PC-3 (cell line): ENCODE measurements at regions not wholly inside any gene's neighbourhood (a gene's known extent, or its start where the extent isn't known, plus 50 kb on each side); places are given as distances from the start of the nearest gene placed in this dataset.
"Not testable (repeated sequence)": the region's sequence is repeated elsewhere in the genome, so short reads cannot be mapped to it uniquely, and the experiment has no call there.

ENCODE experiments used
- CTCF ChIP-seq: fragments of 300-600 bp; sonication (generic); conservative IDR thresholded peaks from 2 replicates; pipeline ENCODE4 v1.5.1; 2017; ENCODE audit warnings: antibody characterized with exemption, low read depth, mild to moderate bottlenecking, low read length
- EZH2 ChIP-seq: fragments of 300-600 bp; sonication (generic); IDR thresholded peaks from one replicate; pipeline ENCODE4 v1.6.1; 2017; ENCODE audit warnings: antibody characterized with exemption, mild to moderate bottlenecking, low read length; ENCODE audit not compliant: unreplicated experiment
- EZH2phosphoT487 ChIP-seq: fragments of 300-600 bp; sonication (generic); IDR thresholded peaks from 2 replicates; pipeline ENCODE4 v1.6.1; 2018; ENCODE audit warnings: mild to moderate bottlenecking, antibody characterized with exemption, low read length, borderline replicate concordance

GRCh38 chr10:38267555-38267954, 173.4 kb downstream of the ZNF37A start:
- TF ChIP-seq EZH2, CTCF, EZH2phosphoT487: not testable (repeated sequence)
